Smooth muscle cell (in vitro differentiated cells): ENCODE measurements at regions not wholly inside any gene's neighbourhood (a gene's known extent, or its start where the extent isn't known, plus 50 kb on each side); places are given as distances from the start of the nearest gene placed in this dataset.

Source experiments
- DNase-seq: peaks from one replicate; lab custom pipeline; 2025; ENCODE audit not compliant: unreplicated experiment; lab: John Stamatoyannopoulos, UW
- H2AFZ ChIP-seq: fragments of 200-600 bp; sonication (generic); 2 replicates; pipeline ENCODE4 v1.6.0; 2016; ENCODE audit warnings: antibody characterized with exemption, low read depth, mild to moderate bottlenecking
- H3F3A ChIP-seq: fragments of 200-600 bp; sonication (generic); 2 replicates; pipeline ENCODE4 v1.6.0; 2017; ENCODE audit warnings: antibody characterized with exemption, low read depth
- H3K27ac ChIP-seq: fragments of 200-600 bp; sonication (generic); 2 replicates; pipeline ENCODE4 v1.5.1; 2016; ENCODE audit warnings: low read depth, mild to moderate bottlenecking
- H3K27me3 ChIP-seq: fragments of 200-600 bp; sonication (generic); 2 replicates; pipeline ENCODE4 v1.6.1; 2016; ENCODE audit warnings: low read depth, mild to moderate bottlenecking
- H3K36me3 ChIP-seq: fragments of 200-600 bp; sonication (generic); 2 replicates; pipeline ENCODE4 v1.5.1; 2016; ENCODE audit warnings: low read depth
- H3K4me1 ChIP-seq: fragments of 200-600 bp; sonication (generic); 2 replicates; pipeline ENCODE4 v1.5.1; 2016; ENCODE audit warnings: low read depth
- H3K4me2 ChIP-seq: fragments of 200-600 bp; sonication (generic); 2 replicates; pipeline ENCODE4 v1.6.0; 2016; ENCODE audit warnings: mild to moderate bottlenecking
- H3K4me3 ChIP-seq: fragments of 200-600 bp; sonication (generic); 2 replicates; pipeline ENCODE4 v1.5.1; 2016; ENCODE audit warnings: mild to moderate bottlenecking
- H3K79me2 ChIP-seq: fragments of 200-600 bp; sonication (generic); 2 replicates; pipeline ENCODE4 v1.6.0; 2016; ENCODE audit warnings: low read depth, mild to moderate bottlenecking
- H3K9ac ChIP-seq: fragments of 200-600 bp; sonication (generic); 2 replicates; pipeline ENCODE4 v1.6.0; 2016; ENCODE audit warnings: low read depth
- H3K9me3 ChIP-seq: fragments of 200-600 bp; sonication (generic); replicated peaks from 2 replicates; pipeline ENCODE4 v1.5.1; 2016; ENCODE audit warnings: low read depth
- H4K20me1 ChIP-seq: fragments of 200-600 bp; sonication (generic); 2 replicates; pipeline ENCODE4 v1.6.0; 2016; ENCODE audit warnings: low read depth
- WGBS: methylation state at CpG from one replicate; pipeline ENCODE4 v1.1.7; 2016; ENCODE audit warnings: low lambda C conversion rate; 5-methylcytosine and 5-hydroxymethylcytosine counted together
- TF ChIP-seq, protein P1 (sequence below): fragments of 200-600 bp; sonication (generic); IDR thresholded peaks from 2 replicates; pipeline ENCODE4 v1.5.1; 2017; ENCODE audit warnings: borderline replicate concordance, mild to moderate bottlenecking, antibody characterized with exemption; ENCODE audit not compliant: insufficient read depth, poor library complexity, severe bottlenecking

DNA sequence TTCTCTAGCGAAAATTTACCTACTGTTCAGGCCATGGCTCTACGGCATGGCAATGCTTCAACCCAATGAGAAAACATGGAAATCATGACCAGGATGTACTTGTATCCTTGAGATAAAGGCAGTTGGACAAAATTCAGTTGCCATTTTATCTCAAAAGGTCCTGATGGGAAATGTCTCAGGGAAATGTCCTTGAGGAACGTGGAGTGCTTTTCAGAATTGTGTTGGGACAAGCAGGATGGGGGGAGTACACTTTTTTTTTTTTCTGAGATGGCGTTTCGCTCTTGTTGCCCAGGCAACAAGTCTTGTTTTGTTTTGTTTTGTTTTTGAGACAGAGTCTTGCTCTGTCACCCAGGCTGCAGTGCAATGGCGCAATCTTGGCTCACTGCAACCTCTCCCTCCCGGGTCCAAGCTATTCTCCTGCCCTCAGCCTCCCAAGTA is 86.8 kb upstream of the EIF5 start:
- Histone ChIP-seq H3K4me3 (no peak overlapping the region), H3F3A (peaks cover 4% of the 10 kb centered on the region), H3K4me2 (no peak overlapping the region), H3K9me3 (no peaks in the 10 kb centered on the region), H4K20me1 (no peaks in the 10 kb centered on the region), H2AFZ (no peak overlapping the region), H3K36me3 (no peaks in the 10 kb centered on the region), H3K9ac (no peak overlapping the region), H3K27me3 (no peaks in the 10 kb centered on the region), H3K27ac (no peak overlapping the region), H3K4me1 (peaks cover 8% of the 10 kb centered on the region), H3K79me2 (no peaks in the 10 kb centered on the region)
- WGBS: 89% methylated on average over 7 of the region's 7 CpGs
- TF ChIP-seq, protein P1, sequence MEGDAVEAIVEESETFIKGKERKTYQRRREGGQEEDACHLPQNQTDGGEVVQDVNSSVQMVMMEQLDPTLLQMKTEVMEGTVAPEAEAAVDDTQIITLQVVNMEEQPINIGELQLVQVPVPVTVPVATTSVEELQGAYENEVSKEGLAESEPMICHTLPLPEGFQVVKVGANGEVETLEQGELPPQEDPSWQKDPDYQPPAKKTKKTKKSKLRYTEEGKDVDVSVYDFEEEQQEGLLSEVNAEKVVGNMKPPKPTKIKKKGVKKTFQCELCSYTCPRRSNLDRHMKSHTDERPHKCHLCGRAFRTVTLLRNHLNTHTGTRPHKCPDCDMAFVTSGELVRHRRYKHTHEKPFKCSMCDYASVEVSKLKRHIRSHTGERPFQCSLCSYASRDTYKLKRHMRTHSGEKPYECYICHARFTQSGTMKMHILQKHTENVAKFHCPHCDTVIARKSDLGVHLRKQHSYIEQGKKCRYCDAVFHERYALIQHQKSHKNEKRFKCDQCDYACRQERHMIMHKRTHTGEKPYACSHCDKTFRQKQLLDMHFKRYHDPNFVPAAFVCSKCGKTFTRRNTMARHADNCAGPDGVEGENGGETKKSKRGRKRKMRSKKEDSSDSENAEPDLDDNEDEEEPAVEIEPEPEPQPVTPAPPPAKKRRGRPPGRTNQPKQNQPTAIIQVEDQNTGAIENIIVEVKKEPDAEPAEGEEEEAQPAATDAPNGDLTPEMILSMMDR: no peak
- DNase-seq: no peak

DNA sequence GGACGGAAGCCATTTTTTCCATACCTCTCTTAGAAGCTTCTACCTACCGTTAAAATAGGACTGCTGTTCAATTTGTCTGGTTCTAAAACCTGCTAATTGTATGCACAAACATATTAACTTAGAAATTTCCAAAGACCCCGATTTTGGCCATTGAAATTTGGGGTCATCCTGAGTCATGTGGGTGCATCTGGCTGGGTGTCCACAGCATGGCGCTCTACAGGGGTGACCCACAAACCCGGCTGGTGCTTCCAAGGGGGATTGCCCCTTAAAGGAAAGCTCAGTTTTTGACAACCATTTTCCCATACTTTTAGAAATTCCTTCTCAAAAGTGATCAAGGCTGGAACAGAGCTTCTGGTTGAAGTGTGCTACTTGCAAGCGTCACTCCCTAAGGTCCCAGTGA is 83.9 kb upstream of the EIF5 start:
- 88% methylated on average over 6 of the region's 6 CpGs for WGBS
- TF ChIP-seq, protein P1: no peak
- Histone ChIP-seq H3K9me3 (no peaks in the 10 kb centered on the region), H3K4me1 (no peaks in the 10 kb centered on the region), H3K36me3 (no peaks in the 10 kb centered on the region), H3K4me2 (no peak overlapping the region), H3K9ac (no peak overlapping the region), H3K27me3 (no peaks in the 10 kb centered on the region), H3K79me2 (no peaks in the 10 kb centered on the region), H2AFZ (no peak overlapping the region), H4K20me1 (no peaks in the 10 kb centered on the region), H3F3A (peaks cover 4% of the 10 kb centered on the region), H3K27ac (no peak overlapping the region), H3K4me3 (no peak overlapping the region)
- no peak for DNase-seq

DNA sequence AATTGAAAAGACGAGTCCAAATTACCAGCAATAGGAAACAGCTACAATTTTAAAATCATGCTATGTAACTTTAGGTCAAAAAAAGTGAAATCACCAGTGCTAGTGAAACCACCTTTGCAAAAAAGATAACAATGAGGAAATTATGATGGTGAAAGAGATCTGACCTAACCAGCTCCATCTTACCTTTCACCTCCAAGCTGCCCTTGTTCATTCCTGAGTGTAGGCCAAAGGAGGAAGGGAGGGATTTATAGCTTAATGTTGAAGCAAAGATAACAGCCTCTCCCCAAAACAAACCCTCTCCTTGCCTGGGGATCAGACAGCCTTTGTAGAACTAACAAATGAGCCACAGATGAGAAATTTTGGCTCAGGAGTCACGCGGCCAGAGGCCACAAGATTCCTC is 83.2 kb upstream of the EIF5 start:
- WGBS: 92% methylated on average over 3 of the region's 3 CpGs
- Histone ChIP-seq H3K79me2 (no peaks in the 10 kb centered on the region), H3K27ac (no peak overlapping the region), H3K4me3 (no peak overlapping the region), H3K36me3 (no peaks in the 10 kb centered on the region), H2AFZ (no peak overlapping the region), H3K4me1 (no peaks in the 10 kb centered on the region), H3K4me2 (no peak overlapping the region), H3K9ac (no peak overlapping the region), H4K20me1 (no peaks in the 10 kb centered on the region), H3K9me3 (no peaks in the 10 kb centered on the region), H3F3A (peaks cover 4% of the 10 kb centered on the region), H3K27me3 (no peaks in the 10 kb centered on the region)
- TF ChIP-seq, protein P1: no peak
- DNase-seq: no peak

DNA sequence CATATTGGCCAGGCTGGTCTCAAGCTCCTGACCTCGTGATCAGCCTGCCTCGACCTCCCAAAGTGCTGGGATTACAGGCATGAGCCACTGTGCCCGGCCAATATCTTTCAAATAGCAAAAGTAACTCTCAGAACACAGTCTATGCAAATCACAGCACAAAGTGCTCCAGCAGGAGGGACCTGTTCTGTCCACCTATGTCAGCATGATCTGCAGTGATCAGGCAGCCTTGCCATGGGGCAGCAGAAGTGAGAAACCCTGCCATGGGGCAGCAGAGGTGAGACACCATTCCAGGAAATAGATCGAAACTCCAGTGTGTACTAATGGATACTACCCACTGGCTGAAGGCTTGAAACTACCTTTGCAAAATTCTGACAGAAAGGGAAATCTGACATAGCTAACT is 78.5 kb upstream of the EIF5 start:
- H3K9me3 ChIP-seq: no peaks in the 10 kb centered on the region
- H3K27ac ChIP-seq: no peak overlapping the region
- no peaks in the 10 kb centered on the region for H3K79me2 ChIP-seq
- 94% methylated on average over 4 of the region's 4 CpGs for WGBS
- no peak overlapping the region for H2AFZ ChIP-seq
- no peaks in the 10 kb centered on the region for H3K27me3 ChIP-seq
- no peaks in the 10 kb centered on the region for H4K20me1 ChIP-seq
- H3K4me1 ChIP-seq: no peaks in the 10 kb centered on the region
- no peak for DNase-seq
- peaks cover 3% of the 10 kb centered on the region for H3F3A ChIP-seq
- H3K4me2 ChIP-seq: no peak overlapping the region
- TF ChIP-seq, protein P1: no peak
- no peaks in the 10 kb centered on the region for H3K36me3 ChIP-seq
- H3K4me3 ChIP-seq: no peak overlapping the region
- H3K9ac ChIP-seq: no peak overlapping the region
